Mesothelial cell of epicardium (in vitro differentiated cells): ENCODE measurements at regions not wholly inside any gene's neighbourhood (a gene's known extent, or its start where the extent isn't known, plus 50 kb on each side); places are given as distances from the start of the nearest gene placed in this dataset.

Experiments
- DNase-seq, 2 experiments: peaks; one replicate each; pipeline ENCODE4 v3.0.0; 2021; ENCODE audit warnings: low spot score in 2 of 2; ENCODE audit not compliant: unreplicated experiment in 2 of 2
- H3K27ac Mint-ChIP-seq: 2 replicates; pipeline ENCODE4 v1.8.0; 2021; ENCODE audit warnings: mixed read lengths
- H3K27me3 Mint-ChIP-seq: 2 replicates; pipeline ENCODE4 v1.8.0; 2021; ENCODE audit warnings: low read depth, mixed read lengths
- H3K36me3 Mint-ChIP-seq: 2 replicates; pipeline ENCODE4 v1.8.0; 2021; ENCODE audit warnings: mixed read lengths
- H3K4me1 Mint-ChIP-seq: 2 replicates; pipeline ENCODE4 v1.8.0; 2021; ENCODE audit warnings: mixed read lengths
- H3K4me3 Mint-ChIP-seq: 2 replicates; pipeline ENCODE4 v1.8.0; 2021; ENCODE audit warnings: mild to moderate bottlenecking, moderate library complexity, mixed read lengths
- H3K9me3 Mint-ChIP-seq: 2 replicates; pipeline ENCODE4 v1.8.0; 2021; ENCODE audit warnings: mixed read lengths
- TF ChIP-seq, protein P1 (sequence below): fragments of 200-600 bp; sonication (generic); IDR thresholded peaks from one replicate; pipeline ENCODE4 v1.5.0; 2021; ENCODE audit warnings: antibody characterized with exemption; ENCODE audit not compliant: unreplicated experiment

DNA sequence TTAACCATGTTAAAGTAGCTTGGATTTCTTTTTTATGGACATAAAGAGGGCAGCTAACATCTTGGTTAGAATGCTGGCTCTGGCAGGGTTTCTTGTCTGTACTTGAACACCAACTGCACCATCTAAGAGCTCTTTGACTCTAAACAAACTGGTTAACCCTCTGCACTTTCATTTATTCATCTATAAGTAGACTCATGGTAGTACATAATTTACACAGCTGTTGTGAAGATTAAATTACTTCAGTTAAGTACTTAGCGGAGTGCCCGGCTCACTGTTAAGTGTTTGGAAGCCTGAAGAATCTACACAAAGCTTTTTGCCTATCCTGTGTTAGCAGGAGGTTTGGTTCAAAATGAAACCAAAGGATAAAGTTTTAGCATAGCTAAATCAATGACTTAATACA lies 846.2 kb upstream of the API5 start:
- Mint-ChIP-seq H3K4me3 (no peak overlapping the region), H3K27ac (no peak overlapping the region), H3K27me3 (no peaks in the 10 kb centered on the region), H3K9me3 (no peaks in the 10 kb centered on the region), H3K36me3 (no peaks in the 10 kb centered on the region), H3K4me1 (no peaks in the 10 kb centered on the region)
- no peak for DNase-seq
- TF ChIP-seq, protein P1, sequence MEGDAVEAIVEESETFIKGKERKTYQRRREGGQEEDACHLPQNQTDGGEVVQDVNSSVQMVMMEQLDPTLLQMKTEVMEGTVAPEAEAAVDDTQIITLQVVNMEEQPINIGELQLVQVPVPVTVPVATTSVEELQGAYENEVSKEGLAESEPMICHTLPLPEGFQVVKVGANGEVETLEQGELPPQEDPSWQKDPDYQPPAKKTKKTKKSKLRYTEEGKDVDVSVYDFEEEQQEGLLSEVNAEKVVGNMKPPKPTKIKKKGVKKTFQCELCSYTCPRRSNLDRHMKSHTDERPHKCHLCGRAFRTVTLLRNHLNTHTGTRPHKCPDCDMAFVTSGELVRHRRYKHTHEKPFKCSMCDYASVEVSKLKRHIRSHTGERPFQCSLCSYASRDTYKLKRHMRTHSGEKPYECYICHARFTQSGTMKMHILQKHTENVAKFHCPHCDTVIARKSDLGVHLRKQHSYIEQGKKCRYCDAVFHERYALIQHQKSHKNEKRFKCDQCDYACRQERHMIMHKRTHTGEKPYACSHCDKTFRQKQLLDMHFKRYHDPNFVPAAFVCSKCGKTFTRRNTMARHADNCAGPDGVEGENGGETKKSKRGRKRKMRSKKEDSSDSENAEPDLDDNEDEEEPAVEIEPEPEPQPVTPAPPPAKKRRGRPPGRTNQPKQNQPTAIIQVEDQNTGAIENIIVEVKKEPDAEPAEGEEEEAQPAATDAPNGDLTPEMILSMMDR, result no peak

- Mint-ChIP-seq H3K36me3 (no peaks in the 10 kb centered on the region), H3K27me3 (no peaks in the 10 kb centered on the region), H3K9me3 (peaks cover 4% of the 10 kb centered on the region), H3K27ac (no peak overlapping the region), H3K4me3 (no peak overlapping the region), H3K4me1 (no peaks in the 10 kb centered on the region)
- no peak for DNase-seq
- TF ChIP-seq, protein P1, result no peak
Measured at GRCh38 chr11:42473106-42473505, 838.7 kb upstream of the API5 start.

GRCh38 chr11:42482822-42483221 lies 829.0 kb upstream of the API5 start:
- Mint-ChIP-seq H3K4me1 (no peaks in the 10 kb centered on the region), H3K27ac (no peak overlapping the region), H3K9me3 (peaks cover 55% of the 10 kb centered on the region), H3K36me3 (no peaks in the 10 kb centered on the region), H3K27me3 (no peaks in the 10 kb centered on the region), H3K4me3 (no peak overlapping the region)
- TF ChIP-seq, protein P1, result no peak
- DNase-seq, result no peak

GRCh38 chr11:42490506-42490905 lies 821.3 kb upstream of the API5 start:
- H3K27ac Mint-ChIP-seq, result no peak overlapping the region
- no peak for DNase-seq
- TF ChIP-seq, protein P1, result no peak
- no peaks in the 10 kb centered on the region for H3K36me3 Mint-ChIP-seq
- H3K27me3 Mint-ChIP-seq, result no peaks in the 10 kb centered on the region
- H3K4me3 Mint-ChIP-seq, result no peak overlapping the region
- peaks cover 20% of the 10 kb centered on the region for H3K9me3 Mint-ChIP-seq
- no peaks in the 10 kb centered on the region for H3K4me1 Mint-ChIP-seq

- no peak for DNase-seq
- H3K9me3 Mint-ChIP-seq, result peaks cover 6% of the 10 kb centered on the region
- H3K36me3 Mint-ChIP-seq, result no peaks in the 10 kb centered on the region
- TF ChIP-seq, protein P1, result no peak
- no peak overlapping the region for H3K27ac Mint-ChIP-seq
- H3K4me3 Mint-ChIP-seq, result no peak overlapping the region
- no peaks in the 10 kb centered on the region for H3K27me3 Mint-ChIP-seq
- no peaks in the 10 kb centered on the region for H3K4me1 Mint-ChIP-seq
Measured at GRCh38 chr11:42494459-42494858, 817.3 kb upstream of the API5 start.

- Mint-ChIP-seq H3K4me1 (no peaks in the 10 kb centered on the region), H3K27ac (no peak overlapping the region), H3K36me3 (no peaks in the 10 kb centered on the region), H3K4me3 (no peak overlapping the region), H3K9me3 (peaks cover 7% of the 10 kb centered on the region), H3K27me3 (no peaks in the 10 kb centered on the region)
- no peak for DNase-seq
- TF ChIP-seq, protein P1, result no peak
Measured at GRCh38 chr11:42498971-42499370, 812.8 kb upstream of the API5 start.
